Vagina (tissue), 2 donors: ENCODE measurements at regions not wholly inside any gene's neighbourhood (a gene's known extent, or its start where the extent isn't known, plus 50 kb on each side); places are given as distances from the start of the nearest gene placed in this dataset.

Source experiments
- CTCF ChIP-seq, 3 experiments: fragments of 450-650 bp in 2 of 3; fragments of 200-600 bp in 1 of 3; sonication (generic) in 1 of 3; IDR thresholded peaks; one replicate each; pipeline ENCODE4 v1.5.1; 2017 to 2019; ENCODE audit warnings: antibody characterized with exemption in 3 of 3, mild to moderate bottlenecking in 2 of 3, moderate library complexity in 2 of 3
- POLR2A ChIP-seq, 2 donors: fragments of 450-650 bp; IDR thresholded peaks; one replicate each; pipeline ENCODE4 v1.6.1; 2017; ENCODE audit warnings: antibody characterized with exemption in 2 of 2, mild to moderate bottlenecking in 2 of 2, moderate library complexity in 2 of 2

GRCh38 chr12:29067430-29067829, 81.6 kb upstream of the FAR2 start:
- TF ChIP-seq POLR2A (IDR thresholded peaks at IDR 0.05) = no peak
- TF ChIP-seq CTCF (IDR thresholded peaks at IDR 0.05) = no peak
